ENCODE measurements at regions not wholly inside any gene's neighbourhood (a gene's known extent, or its start where the extent isn't known, plus 50 kb on each side); places are given as distances from the start of the nearest gene placed in this dataset.

GRCh38 chr10:131615150-131615549 lies 285.7 kb upstream of the PPP2R2D start:
- Histone ChIP-seq H3K36me3 (ENCODE audit: low read depth) (no peaks in the 10 kb centered on the region), H3K4me1 (ENCODE audit: insufficient read depth, poor library complexity, severe bottlenecking) (no peaks in the 10 kb centered on the region), H3K9me3 (ENCODE audit: severe bottlenecking) (peaks cover 3% of the 10 kb centered on the region), H3K4me3 (ENCODE audit: severe bottlenecking) (no peak overlapping the region), H3K27ac (ENCODE audit: poor library complexity, severe bottlenecking) (no peak overlapping the region), H3K27me3 (ENCODE audit: insufficient read depth, poor library complexity, severe bottlenecking) (peaks cover 4% of the 10 kb centered on the region)
- DNase-seq (ENCODE audit: low spot score) (no peak), ATAC-seq (ENCODE audit: low read depth) (no peak)
- TF ChIP-seq CTCF (IDR thresholded peaks at IDR 0.05; ENCODE audit: poor library complexity, severe bottlenecking) = no peak

- no peak for TF ChIP-seq CTCF (IDR thresholded peaks at IDR 0.05; ENCODE audit: poor library complexity, severe bottlenecking)
- Histone ChIP-seq H3K27me3 (ENCODE audit: insufficient read depth, poor library complexity, severe bottlenecking) (peaks cover 4% of the 10 kb centered on the region), H3K36me3 (ENCODE audit: low read depth) (no peaks in the 10 kb centered on the region), H3K4me1 (ENCODE audit: insufficient read depth, poor library complexity, severe bottlenecking) (no peaks in the 10 kb centered on the region), H3K9me3 (ENCODE audit: severe bottlenecking) (peaks cover 3% of the 10 kb centered on the region), H3K4me3 (ENCODE audit: severe bottlenecking) (no peak overlapping the region), H3K27ac (ENCODE audit: poor library complexity, severe bottlenecking) (no peak overlapping the region)
- no peak for DNase-seq (ENCODE audit: low spot score)
- ATAC-seq (ENCODE audit: low read depth) = no peak
These were observed 284.8 kb upstream of the PPP2R2D start for GRCh38 chr10:131616040-131616439.

- Histone ChIP-seq H3K9me3 (ENCODE audit: severe bottlenecking) (peaks cover 3% of the 10 kb centered on the region), H3K4me1 (ENCODE audit: insufficient read depth, poor library complexity, severe bottlenecking) (no peaks in the 10 kb centered on the region), H3K4me3 (ENCODE audit: severe bottlenecking) (no peak overlapping the region), H3K27ac (ENCODE audit: poor library complexity, severe bottlenecking) (no peak overlapping the region), H3K27me3 (ENCODE audit: insufficient read depth, poor library complexity, severe bottlenecking) (peaks cover under 1% of the 10 kb centered on the region), H3K36me3 (ENCODE audit: low read depth) (no peaks in the 10 kb centered on the region)
- no peak for DNase-seq (ENCODE audit: low spot score)
- no peak for TF ChIP-seq CTCF (IDR thresholded peaks at IDR 0.05; ENCODE audit: poor library complexity, severe bottlenecking)
- no peak for ATAC-seq (ENCODE audit: low read depth)
These were observed 283.5 kb upstream of the PPP2R2D start for GRCh38 chr10:131617113-131617858.

GRCh38 chr10:131618587-131619267 lies 282.1 kb upstream of the PPP2R2D start:
- Histone ChIP-seq H3K27me3 (ENCODE audit: insufficient read depth, poor library complexity, severe bottlenecking) (no peaks in the 10 kb centered on the region), H3K27ac (ENCODE audit: poor library complexity, severe bottlenecking) (no peak overlapping the region)
- ATAC-seq (ENCODE audit: low read depth) = no peak

More at GRCh38 chr10:131618587-131619267, 282.1 kb upstream of the PPP2R2D start:
- no peak overlapping the region for H3K4me3 ChIP-seq (ENCODE audit: severe bottlenecking)
- no peaks in the 10 kb centered on the region for H3K36me3 ChIP-seq (ENCODE audit: low read depth)
- no peak for DNase-seq (ENCODE audit: low spot score)
- peaks cover 3% of the 10 kb centered on the region for H3K9me3 ChIP-seq (ENCODE audit: severe bottlenecking)
- no peaks in the 10 kb centered on the region for H3K4me1 ChIP-seq (ENCODE audit: insufficient read depth, poor library complexity, severe bottlenecking)
- TF ChIP-seq CTCF (IDR thresholded peaks at IDR 0.05; ENCODE audit: poor library complexity, severe bottlenecking) = no peak
